B cell (primary cell): ENCODE measurements at regions not wholly inside any gene's neighbourhood (a gene's known extent, or its start where the extent isn't known, plus 50 kb on each side); places are given as distances from the start of the nearest gene placed in this dataset.

Experiments
- ATAC-seq: fragments of 200-7000 bp; cut with Tn5 transposase; one replicate; pipeline ENCODE4 v1.10.0; 2021; ENCODE audit warnings: low read depth, mild to moderate bottlenecking, moderate number of reproducible peaks, moderate library complexity
- CTCF ChIA-PET: fragments of 350-600 bp; sonication (Branson Sonifier 250); formaldehyde crosslinking; loops from one replicate; lab custom pipeline; 2021; ENCODE audit warnings: antibody characterized with exemption, inconsistent platforms; lab: Charles Lee
- POLR2A ChIA-PET: fragments of 350-600 bp; sonication (Branson Sonifier 250); formaldehyde crosslinking; loops from one replicate; lab custom pipeline; 2021; ENCODE audit warnings: antibody characterized with exemption; lab: Charles Lee
- DNase-seq: peaks from one replicate; pipeline ENCODE4 v3.0.0; 2013
- H2AFZ ChIP-seq: 2 replicates; pipeline ENCODE4 v1.6.1; 2012; ENCODE audit warnings: mild to moderate bottlenecking, low read depth, low read length; ENCODE audit not compliant: insufficient read depth, poor library complexity, severe bottlenecking
- H3K27ac ChIP-seq, 2 donors: 1 replicate in 1 of 2; 2 replicates in 1 of 2; pipeline ENCODE4 v1.5.1; 2012 to 2013; ENCODE audit warnings: low read length in 2 of 2, mild to moderate bottlenecking in 2 of 2, moderate library complexity in 1 of 2
- H3K27me3 ChIP-seq, 4 experiments: fragments of 200-600 bp in 1 of 4; sonication (generic) in 1 of 4; replicated peaks in 1 of 4; 1 replicate in 2 of 4; 2 replicates in 2 of 4; pipeline versions ENCODE4 v1.6.1 to v1.7.0; 2013 to 2016; ENCODE audit warnings: low read length in 3 of 4, mild to moderate bottlenecking in 2 of 4, mixed read lengths in 1 of 4, moderate library complexity in 1 of 4; ENCODE audit not compliant: insufficient read depth in 4 of 4, control insufficient read depth in 3 of 4; ENCODE audit errors: control extremely low read depth in 1 of 4
- H3K36me3 ChIP-seq, 2 experiments: replicated peaks in 1 of 2; 1 replicate in 1 of 2; 2 replicates in 1 of 2; pipeline versions ENCODE4 v1.6.1 to v1.7.1; 2013; ENCODE audit warnings: low read length in 1 of 2; ENCODE audit not compliant: insufficient read depth in 2 of 2, control insufficient read depth in 1 of 2; ENCODE audit errors: control extremely low read depth in 1 of 2, extremely low read depth in 1 of 2
- H3K4me1 ChIP-seq, 2 donors: fragments of 200-600 bp in 1 of 2; sonication (generic) in 1 of 2; 1 replicate in 1 of 2; 2 replicates in 1 of 2; pipeline versions ENCODE4 v1.5.1 to v1.6.1; 2013 to 2017; ENCODE audit warnings: low read length in 2 of 2; ENCODE audit not compliant: control insufficient read depth in 2 of 2, insufficient read depth in 2 of 2
- H3K4me2 ChIP-seq: replicated peaks from 2 replicates; pipeline ENCODE3; 2012; ENCODE audit warnings: mild to moderate bottlenecking, low read depth, low read length; ENCODE audit not compliant: poor library complexity, severe bottlenecking
- H3K4me3 ChIP-seq, 5 experiments: fragments of 200-600 bp in 1 of 5; sonication (generic) in 1 of 5; 1 replicate in 3 of 5; 2 replicates in 2 of 5; pipeline versions ENCODE4 v1.5.1 to v1.7.0; 2011 to 2016; ENCODE audit warnings: low read length in 4 of 5, mild to moderate bottlenecking in 4 of 5, low read depth in 2 of 5, control low read depth in 1 of 5, moderate library complexity in 1 of 5; ENCODE audit not compliant: insufficient read depth in 1 of 5; ENCODE audit errors: control extremely low read depth in 1 of 5, extremely low read depth in 1 of 5
- H3K79me2 ChIP-seq: fragments of 200-600 bp; sonication (generic); one replicate; pipeline ENCODE4 v1.6.0; 2016; ENCODE audit warnings: low read length; ENCODE audit not compliant: control insufficient read depth, insufficient read depth
- H3K9ac ChIP-seq: fragments of 200-600 bp; sonication (generic); 2 replicates; pipeline ENCODE4 v1.6.1; 2017; ENCODE audit warnings: mild to moderate bottlenecking, low read length, moderate library complexity
- H3K9me3 ChIP-seq, 3 donors: one replicate each; pipeline versions ENCODE4 v1.6.1 to v1.7.1; 2013; ENCODE audit warnings: low read length in 2 of 3; ENCODE audit not compliant: control insufficient read depth in 2 of 3, insufficient read depth in 1 of 3; ENCODE audit errors: control extremely low read depth in 1 of 3
- H4K20me1 ChIP-seq: 2 replicates; pipeline ENCODE4 v1.6.0; 2012; ENCODE audit warnings: mild to moderate bottlenecking, low read length; ENCODE audit not compliant: insufficient read depth, control insufficient read depth, poor library complexity, severe bottlenecking
- H3K27ac Mint-ChIP-seq: one replicate; pipeline ENCODE4 v1.8.0; 2021; ENCODE audit warnings: mixed read lengths
- H3K27me3 Mint-ChIP-seq: one replicate; pipeline ENCODE4 v1.8.0; 2021; ENCODE audit warnings: mixed read lengths
- H3K4me1 Mint-ChIP-seq: one replicate; pipeline ENCODE4 v1.8.0; 2021; ENCODE audit warnings: mixed read lengths
- H3K4me3 Mint-ChIP-seq: one replicate; pipeline ENCODE4 v1.8.0; 2021; ENCODE audit warnings: mixed read lengths
- H3K9me3 Mint-ChIP-seq: one replicate; pipeline ENCODE4 v1.8.0; 2022; ENCODE audit warnings: mixed read lengths; ENCODE audit not compliant: insufficient read depth
- CTCF ChIP-seq: fragments of 200-600 bp; IDR thresholded peaks from one replicate; pipeline ENCODE4 v1.8.0; 2022; ENCODE audit warnings: antibody characterized with exemption, mild to moderate bottlenecking
- EZH2 ChIP-seq: IDR thresholded peaks from 2 replicates; pipeline ENCODE4 v1.6.1; 2012; ENCODE audit warnings: borderline replicate concordance, low read depth, mild to moderate bottlenecking, moderate library complexity, low read length; ENCODE audit not compliant: insufficient read depth, poor library complexity, severe bottlenecking
- WGBS: methylation state at CpG from one replicate; pipeline ENCODE4 v1.1.5; 2013; ENCODE audit warnings: missing lambda C conversion rate; ENCODE audit not compliant: insufficient coverage; 5-methylcytosine and 5-hydroxymethylcytosine counted together
- intact Hi-C: fragments of 100-400 bp; cut with micrococcal nuclease; formaldehyde crosslinking; loops from one replicate; pipeline ENCODE4 v1.10.0; 2022

- peaks cover 0 to 14% (median 5%) of the 10 kb centered on the region in 4 experiments for H3K27me3 ChIP-seq
- H3K9me3 ChIP-seq, result no peaks in the 10 kb centered on the region
- DNase-seq (no peak), ATAC-seq (no peak)
- TF ChIP-seq EZH2 (no peak), CTCF (no peak)
- Mint-ChIP-seq H3K27me3 (peaks cover 35% of the 10 kb centered on the region), H3K9me3 (no peaks in the 10 kb centered on the region), H3K4me3 (no peak overlapping the region), H3K27ac (no peak overlapping the region), H3K4me1 (no peaks in the 10 kb centered on the region)
- no peak overlapping the region for H3K4me2 ChIP-seq
- no peaks in the 10 kb centered on the region for H3K79me2 ChIP-seq
- no peak overlapping the region for H2AFZ ChIP-seq
- no CpG with 5 or more reads among the region's 2 CpGs for WGBS
- H3K9ac ChIP-seq, result no peak overlapping the region
- H3K4me1 ChIP-seq, result no peaks in the 10 kb centered on the region
- no peaks in the 10 kb centered on the region for H4K20me1 ChIP-seq
- H3K4me3 ChIP-seq, result no peak overlapping the region
- intact Hi-C loops, result no loop called here
- ChIA-PET POLR2A (no interaction called here), CTCF (no interaction called here)
- no peaks in the 10 kb centered on the region for H3K36me3 ChIP-seq
- H3K27ac ChIP-seq, result no peak overlapping the region
Measured at GRCh38 chr7:22061775-22062174, 116.1 kb upstream of the CDCA7L start.

GRCh38 chr7:22060863-22061262 lies 115.2 kb upstream of the CDCA7L start:
- WGBS, result no CpG with 5 or more reads among the region's 3 CpGs
- no peak overlapping the region for H3K4me3 Mint-ChIP-seq
- Histone ChIP-seq H2AFZ (no peak overlapping the region), H3K4me2 (no peak overlapping the region), H3K9ac (no peak overlapping the region), H3K79me2 (no peaks in the 10 kb centered on the region), H3K4me3 (no peak overlapping the region), H4K20me1 (no peaks in the 10 kb centered on the region), H3K9me3 (no peaks in the 10 kb centered on the region), H3K27me3 (peaks cover 0 to 14% (median 5%) of the 10 kb centered on the region in 4 experiments), H3K27ac (no peak overlapping the region), H3K4me1 (no peaks in the 10 kb centered on the region), H3K36me3 (no peaks in the 10 kb centered on the region)
- H3K27me3 Mint-ChIP-seq, result peaks cover 34% of the 10 kb centered on the region
- CTCF ChIA-PET, result no interaction called here
- DNase-seq (no peak), ATAC-seq (no peak)
- H3K27ac Mint-ChIP-seq, result no peak overlapping the region
- no peaks in the 10 kb centered on the region for H3K4me1 Mint-ChIP-seq
- no peaks in the 10 kb centered on the region for H3K9me3 Mint-ChIP-seq
- POLR2A ChIA-PET, result no interaction called here
- no peak for TF ChIP-seq EZH2
- no peak for TF ChIP-seq CTCF
- intact Hi-C loops, result no loop called here
